Heart left ventricle (tissue), 16 donors: ENCODE measurements at regions not wholly inside any gene's neighbourhood (a gene's known extent, or its start where the extent isn't known, plus 50 kb on each side); places are given as distances from the start of the nearest gene placed in this dataset.

ENCODE experiments used
- ATAC-seq, 4 donors: fragments of 200-7000 bp; cut with Tn5 transposase; one replicate each; pipeline ENCODE4 v1.9.1; 2020 to 2022; ENCODE audit warnings: moderate library complexity in 4 of 4, mild to moderate bottlenecking in 3 of 4, moderate number of reproducible peaks in 1 of 4
- DNase-seq, 5 donors: peaks; one replicate each; pipeline ENCODE4 v3.0.0-alpha.2; 2020
- H3K27ac ChIP-seq, 12 donors: fragments of 200-600 bp; sonication (generic) in 4 of 12; one replicate each; pipeline versions ENCODE4 v1.5.0 to v1.8.0; 2016 to 2022; ENCODE audit warnings: mild to moderate bottlenecking in 2 of 12
- H3K27me3 ChIP-seq, 9 donors: fragments of 200-600 bp; sonication (generic) in 2 of 9; one replicate each; pipeline versions ENCODE4 v1.5.1 to v1.8.0; 2016 to 2022; ENCODE audit warnings: mild to moderate bottlenecking in 3 of 9
- H3K36me3 ChIP-seq, 9 donors: fragments of 200-600 bp; sonication (generic) in 2 of 9; one replicate each; pipeline versions ENCODE4 v1.5.0 to v1.8.0; 2018 to 2022; ENCODE audit warnings: mild to moderate bottlenecking in 2 of 9
- H3K4me1 ChIP-seq, 12 donors: fragments of 200-600 bp; sonication (generic) in 4 of 12; one replicate each; pipeline versions ENCODE4 v1.5.0 to v1.8.0; 2016 to 2022; ENCODE audit warnings: mild to moderate bottlenecking in 3 of 12
- H3K4me3 ChIP-seq, 12 donors: fragments of 200-600 bp; sonication (generic) in 4 of 12; one replicate each; pipeline versions ENCODE4 v1.5.0 to v1.8.0; 2017 to 2022; ENCODE audit warnings: mild to moderate bottlenecking in 9 of 12, moderate library complexity in 4 of 12
- H3K9me3 ChIP-seq, 12 donors: fragments of 200-600 bp; sonication (generic) in 4 of 12; one replicate each; pipeline versions ENCODE4 v1.5.0 to v1.8.0; 2016 to 2022; ENCODE audit warnings: mild to moderate bottlenecking in 1 of 12
- CTCF ChIP-seq, 12 donors: fragments of 200-600 bp; sonication (generic) in 4 of 12; IDR thresholded peaks; one replicate each; pipeline versions ENCODE4 v1.5.0 to v1.8.0; 2018 to 2022; ENCODE audit warnings: antibody characterized with exemption in 12 of 12, mild to moderate bottlenecking in 5 of 12
- POLR2A ChIP-seq, 2 donors: fragments of 450-650 bp; IDR thresholded peaks; one replicate each; pipeline ENCODE4 v1.6.1; 2017; ENCODE audit warnings: antibody characterized with exemption in 2 of 2, mild to moderate bottlenecking in 2 of 2, moderate library complexity in 2 of 2
- WGBS, 4 donors: extraction: QIAGEN DNeasy Blood & Tissue Kit in 2 of 4; methylation state at CpG; one replicate each; pipeline versions ENCODE4 v1.1.5 to v1.1.7; 2013 to 2018; 5-methylcytosine and 5-hydroxymethylcytosine counted together
- intact Hi-C, 10 donors: fragments of 100-400 bp; cut with DNase I; formaldehyde crosslinking; loops; one replicate each; pipeline versions ENCODE4 v1.11.1 to v1.14.2; 2022
- donor health status: ischemic (EF 13 %, LVEDD 7.1; RV severe dilation, severe dysfunction).
- donor health status: healthy with polysubstance abuse.
- donor health status: DM: no; HTN: yes; CAD: no.
- donor health status: DM: no; HTN: no; CAD: no.
- donor health status: ischemic (EF 25% LVEDD 6.9; RV normal size, moderate dysfunction).
- donor health status: ischemic (EF 25% LVEDD 5.7; RV mildly dilated, moderate dysfunction).
- donor health status: healthy.
- donor health status: DM: yes; HTN: yes; CAD: no.
- donor health status: ischemic (EF 35%, LVEDD 5.7; RV mildly dilated, moderate dysfunction).
- donor health status: nonischemic (EF 11% LVEDD 7.7; RV severe dilation, severe dysfunction).
- donor health status: DM: yes; HTN: yes; CAD: no.
- donor health status: PGD.
- donor health status: ischemic (EF 29% LVEDD 5.4; RV normal size, mild dysfunction).
- donor health status: nonischemic (EF 23%, LVEDD 6.1; RV moderate dilation, normal function).

DNA sequence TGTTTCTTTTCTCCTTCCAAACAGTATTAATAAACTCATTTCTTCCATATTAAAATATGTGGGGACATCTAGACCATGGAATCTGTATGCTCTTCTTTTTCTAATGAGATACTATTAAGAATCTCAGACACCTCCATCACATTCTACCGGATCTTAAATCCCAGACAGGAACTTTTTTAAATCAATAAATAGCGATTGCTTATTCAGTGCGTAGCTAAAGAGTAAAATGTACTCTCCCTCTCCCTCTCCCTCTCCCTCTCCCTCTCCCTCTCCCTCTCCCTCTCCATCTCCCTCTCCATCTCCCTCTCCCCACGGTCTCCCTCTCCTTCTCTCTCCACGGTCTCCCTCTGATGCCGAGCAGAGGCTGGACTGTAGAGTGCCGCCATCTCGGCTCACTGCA is 297.0 kb downstream of the HNRNPD start:
- no peak overlapping the region for H3K27ac ChIP-seq
- 89 to 96% (median 94%) methylated on average over 8 of the region's 8 CpGs for WGBS, 4 donors
- ATAC-seq (no peak), DNase-seq (no peak)
- intact Hi-C loops = no loop called here
- no peaks in the 10 kb centered on the region for H3K4me1 ChIP-seq
- H3K9me3 ChIP-seq = no peaks in the 10 kb centered on the region
- no peak for TF ChIP-seq POLR2A (IDR thresholded peaks at IDR 0.05)
- TF ChIP-seq CTCF (IDR thresholded peaks at IDR 0.05) = no peak
- no peaks in the 10 kb centered on the region for H3K27me3 ChIP-seq
- H3K36me3 ChIP-seq = no peaks in the 10 kb centered on the region
- H3K4me3 ChIP-seq = no peak overlapping the region

DNA sequence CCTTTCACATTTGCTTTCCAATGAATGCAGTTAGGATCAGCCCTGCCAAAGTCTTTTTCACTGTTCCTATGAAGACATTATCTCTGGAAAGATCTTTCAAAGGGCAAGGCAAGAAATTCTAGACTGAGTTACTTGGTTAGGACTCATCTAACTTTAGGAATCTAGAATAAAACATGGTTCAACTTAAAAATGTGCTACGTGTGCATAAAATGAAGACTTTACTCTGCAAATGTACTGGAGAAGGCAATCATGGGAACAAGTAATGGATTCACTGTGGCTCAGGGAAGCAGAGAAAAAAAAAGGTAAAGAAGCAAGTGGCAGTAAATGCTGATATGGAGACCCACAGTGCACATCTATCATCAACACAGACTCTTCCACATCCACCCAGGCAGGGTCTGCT is 297.4 kb downstream of the HNRNPD start:
- no peak overlapping the region for H3K4me3 ChIP-seq

DNA sequence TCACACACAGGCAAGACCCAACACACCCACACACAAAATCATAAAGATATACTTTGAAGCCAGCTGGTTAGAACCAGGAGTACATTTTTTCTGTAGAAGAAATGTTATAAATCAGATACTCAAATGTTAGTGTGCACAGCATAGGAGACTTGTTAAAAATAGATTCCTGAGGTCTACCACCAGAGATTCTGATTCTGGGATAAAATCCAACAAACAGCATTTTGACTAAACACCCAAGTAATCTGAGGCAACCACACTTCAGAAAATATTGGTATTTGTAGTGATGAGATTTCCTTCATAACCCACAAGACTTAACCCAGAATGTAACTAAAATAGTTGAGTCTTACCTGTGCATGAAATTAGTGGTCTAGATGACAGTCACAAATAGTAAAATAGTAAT is 301.8 kb downstream of the HNRNPD start:
- intact Hi-C loops = no loop called here
- Histone ChIP-seq H3K4me1 (no peaks in the 10 kb centered on the region), H3K27ac (no peak overlapping the region), H3K36me3 (no peaks in the 10 kb centered on the region), H3K9me3 (no peaks in the 10 kb centered on the region), H3K27me3 (peaks cover 0 to 3% (median 0%) of the 10 kb centered on the region in 9 donors), H3K4me3 (no peak overlapping the region)
- no peak for DNase-seq
- TF ChIP-seq POLR2A (IDR thresholded peaks at IDR 0.05) (no peak), CTCF (IDR thresholded peaks at IDR 0.05) (no peak)
- ATAC-seq = no peak

More for the DNA sequence above, 297.4 kb downstream of the HNRNPD start:
- Histone ChIP-seq H3K9me3 (no peaks in the 10 kb centered on the region), H3K27me3 (no peaks in the 10 kb centered on the region), H3K36me3 (no peaks in the 10 kb centered on the region), H3K27ac (no peak overlapping the region), H3K4me1 (no peaks in the 10 kb centered on the region)
- no peak for DNase-seq
- intact Hi-C loops = no loop called here
- TF ChIP-seq CTCF (IDR thresholded peaks at IDR 0.05) = no peak
- no peak for TF ChIP-seq POLR2A (IDR thresholded peaks at IDR 0.05)
- ATAC-seq = no peak
- 78 to 92% (median 82%) methylated on average over 1 of the region's 1 CpG for WGBS, 4 donors

DNA sequence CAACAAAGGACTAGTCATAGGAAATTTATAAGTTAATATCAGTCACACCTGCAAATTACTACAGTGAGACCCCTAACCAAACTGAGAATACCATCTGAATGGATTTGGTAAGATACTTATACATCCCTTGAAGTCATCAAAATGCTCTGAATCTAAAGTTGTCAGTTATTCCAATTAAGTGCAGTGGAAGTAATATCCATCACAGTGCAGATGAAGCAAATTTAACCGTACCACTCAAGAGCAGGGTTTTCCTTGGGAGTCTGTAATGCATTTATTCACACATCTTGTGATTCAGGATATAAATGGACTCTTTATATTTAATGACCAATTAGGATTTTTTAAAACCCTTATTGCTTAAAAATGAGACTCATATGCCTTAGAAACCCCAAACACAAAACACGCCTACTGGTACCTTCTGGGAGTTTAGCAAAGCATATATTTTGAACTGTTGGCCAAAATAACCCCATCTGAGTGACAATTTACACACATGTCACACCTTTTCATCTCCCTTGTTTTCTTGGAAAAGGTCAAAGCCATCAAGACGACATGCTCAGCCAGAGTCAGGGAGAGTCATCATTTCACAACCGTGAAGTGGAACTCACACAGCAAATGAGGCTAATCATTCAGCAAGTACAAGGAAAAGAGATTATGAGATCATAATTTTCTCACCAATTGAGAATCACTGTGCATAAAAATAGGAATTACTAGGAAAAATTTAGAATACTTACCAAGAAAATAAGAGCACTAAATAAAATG is 303.7 kb downstream of the HNRNPD start:
- H3K4me3 ChIP-seq = no peak overlapping the region
- H3K4me1 ChIP-seq = no peaks in the 10 kb centered on the region
- ATAC-seq (no peak), DNase-seq (no peak)
- intact Hi-C loops = no loop called here
- H3K27me3 ChIP-seq = peaks cover 0 to 3% (median 0%) of the 10 kb centered on the region in 9 donors
- no peak overlapping the region for H3K27ac ChIP-seq
- H3K9me3 ChIP-seq = no peaks in the 10 kb centered on the region
- TF ChIP-seq POLR2A (IDR thresholded peaks at IDR 0.05) = no peak
- TF ChIP-seq CTCF (IDR thresholded peaks at IDR 0.05) = no peak
- H3K36me3 ChIP-seq = no peaks in the 10 kb centered on the region
- 66 to 71% (median 70%) methylated on average over 4 of the region's 4 CpGs for WGBS, 4 donors
